ENCODE measurements at regions not wholly inside any gene's neighbourhood (a gene's known extent, or its start where the extent isn't known, plus 50 kb on each side); places are given as distances from the start of the nearest gene placed in this dataset.

GRCh38 chr2:139160836-139161235 lies 380.6 kb upstream of the NXPH2 start:
- peak; percentile 63 for DNase-seq (ENCODE audit: low read depth)

GRCh38 chr2:139159177-139159576 lies 379.0 kb upstream of the NXPH2 start:
- no peak for DNase-seq (ENCODE audit: low read depth)

GRCh38 chr2:139156730-139157129 lies 376.5 kb upstream of the NXPH2 start:
- DNase-seq (ENCODE audit: low read depth): no peak

- no peak for DNase-seq (ENCODE audit: low read depth)
These were observed 375.8 kb upstream of the NXPH2 start for GRCh38 chr2:139155991-139156390.

- no peak for DNase-seq (ENCODE audit: low read depth)
These were observed 362.2 kb upstream of the NXPH2 start for GRCh38 chr2:139142252-139142880.

GRCh38 chr2:139124271-139124670 lies 344.1 kb upstream of the NXPH2 start:
- no peak for DNase-seq (ENCODE audit: low read depth)

GRCh38 chr2:139123795-139124194 lies 343.6 kb upstream of the NXPH2 start:
- DNase-seq (ENCODE audit: low read depth): no peak

- peak; percentile 82 for DNase-seq (ENCODE audit: low read depth)
These were observed 342.5 kb upstream of the NXPH2 start for GRCh38 chr2:139122711-139123158.

GRCh38 chr2:139099721-139100120 lies 319.5 kb upstream of the NXPH2 start:
- DNase-seq (ENCODE audit: low read depth): no peak

- DNase-seq (ENCODE audit: low read depth): no peak
These were observed 318.8 kb upstream of the NXPH2 start for GRCh38 chr2:139098961-139099360.

- no peak for DNase-seq (ENCODE audit: low read depth)
These were observed 302.9 kb upstream of the NXPH2 start for GRCh38 chr2:139083121-139083520.

- DNase-seq (ENCODE audit: low read depth): no peak
These were observed 300.1 kb upstream of the NXPH2 start for GRCh38 chr2:139080244-139080643.

GRCh38 chr2:139079311-139079710 lies 299.1 kb upstream of the NXPH2 start:
- peak; percentile 15 for DNase-seq (ENCODE audit: low read depth)

GRCh38 chr2:139078376-139078775 lies 298.2 kb upstream of the NXPH2 start:
- DNase-seq (ENCODE audit: low read depth): no peak

- no peak for DNase-seq (ENCODE audit: low read depth)
These were observed 297.0 kb upstream of the NXPH2 start for GRCh38 chr2:139077099-139077737.

GRCh38 chr2:139067874-139068273 lies 287.7 kb upstream of the NXPH2 start:
- no peak for DNase-seq (ENCODE audit: low read depth)

- no peak for DNase-seq (ENCODE audit: low read depth)
These were observed 286.9 kb upstream of the NXPH2 start for GRCh38 chr2:139067072-139067471.

- no peak for DNase-seq (ENCODE audit: low read depth)
These were observed 284.0 kb upstream of the NXPH2 start for GRCh38 chr2:139064159-139064558.

GRCh38 chr2:139059617-139060016 lies 279.4 kb upstream of the NXPH2 start:
- DNase-seq (ENCODE audit: low read depth): no peak

- DNase-seq (ENCODE audit: low read depth): no peak
These were observed 275.0 kb upstream of the NXPH2 start for GRCh38 chr2:139055202-139055601.

- no peak for DNase-seq (ENCODE audit: low read depth)
These were observed 267.8 kb upstream of the NXPH2 start for GRCh38 chr2:139048017-139048416.

GRCh38 chr2:139045524-139045923 lies 265.3 kb upstream of the NXPH2 start:
- no peak for DNase-seq (ENCODE audit: low read depth)

- DNase-seq (ENCODE audit: low read depth): no peak
These were observed 253.9 kb upstream of the NXPH2 start for GRCh38 chr2:139034064-139034463.

- DNase-seq (ENCODE audit: low read depth): peak; percentile 29
These were observed 253.1 kb upstream of the NXPH2 start for GRCh38 chr2:139033300-139033699.
